ENCODE measurements at regions not wholly inside any gene's neighbourhood (a gene's known extent, or its start where the extent isn't known, plus 50 kb on each side); places are given as distances from the start of the nearest gene placed in this dataset.

DNA sequence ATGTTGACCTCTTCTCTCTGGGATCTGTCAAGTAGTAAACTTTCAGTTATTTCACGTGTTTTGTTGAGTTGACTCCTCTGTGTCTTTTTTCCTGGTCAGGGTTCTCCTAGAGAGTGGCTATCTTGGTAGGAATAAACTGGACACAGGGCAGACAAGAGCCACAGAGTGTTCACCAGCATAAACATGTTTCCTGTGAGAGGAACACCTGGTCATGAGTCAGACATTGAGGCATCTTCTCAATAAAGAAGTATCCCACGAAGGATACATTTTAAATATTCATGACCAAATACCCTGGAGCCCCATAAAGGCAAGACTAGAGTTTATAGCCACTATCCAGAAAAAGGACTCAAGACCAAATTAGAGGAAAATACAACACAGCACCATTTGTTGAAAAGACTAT is 269.7 kb upstream of the ZNF521 start:
- POLR2A ChIA-PET: no interaction called here
- H3K9me3 Mint-ChIP-seq (ENCODE audit: low read depth): peaks cover 14% of the 10 kb centered on the region
- CTCF ChIA-PET: no interaction called here
- H3K27me3 Mint-ChIP-seq: no peaks in the 10 kb centered on the region
- ATAC-seq: no peak
- no peak overlapping the region for H3K4me3 Mint-ChIP-seq
- intact Hi-C loops (cut with DNase I, micrococcal nuclease): loop anchor here in 1 of 2 experiments (10.0 kb wide), 1 partner anchor 53 kb away; no protein-coding TSS in a partner anchor
- peaks cover 3% of the 10 kb centered on the region for H3K36me3 Mint-ChIP-seq (ENCODE audit: low read depth)
- H3K4me1 Mint-ChIP-seq: no peaks in the 10 kb centered on the region
- no peak for DNase-seq
- H3K27ac Mint-ChIP-seq: no peak overlapping the region

- peaks cover 10% of the 10 kb centered on the region for H3K9me3 Mint-ChIP-seq (ENCODE audit: low read depth)
- H3K36me3 Mint-ChIP-seq (ENCODE audit: low read depth): peaks cover 2% of the 10 kb centered on the region
- H3K27me3 Mint-ChIP-seq: no peaks in the 10 kb centered on the region
- no peak for ATAC-seq
- intact Hi-C loops (cut with DNase I, micrococcal nuclease): loop anchor here in 1 of 2 experiments (10.0 kb wide), 1 partner anchor 54 kb away; no protein-coding TSS in a partner anchor
- ChIA-PET CTCF (no interaction called here), POLR2A (no interaction called here)
- DNase-seq: no peak
- H3K4me3 Mint-ChIP-seq: no peak overlapping the region
- H3K4me1 Mint-ChIP-seq: no peaks in the 10 kb centered on the region
- H3K27ac Mint-ChIP-seq: no peak overlapping the region
Observed at GRCh38 chr18:25621144-25621543, 269.2 kb upstream of the ZNF521 start.

DNA sequence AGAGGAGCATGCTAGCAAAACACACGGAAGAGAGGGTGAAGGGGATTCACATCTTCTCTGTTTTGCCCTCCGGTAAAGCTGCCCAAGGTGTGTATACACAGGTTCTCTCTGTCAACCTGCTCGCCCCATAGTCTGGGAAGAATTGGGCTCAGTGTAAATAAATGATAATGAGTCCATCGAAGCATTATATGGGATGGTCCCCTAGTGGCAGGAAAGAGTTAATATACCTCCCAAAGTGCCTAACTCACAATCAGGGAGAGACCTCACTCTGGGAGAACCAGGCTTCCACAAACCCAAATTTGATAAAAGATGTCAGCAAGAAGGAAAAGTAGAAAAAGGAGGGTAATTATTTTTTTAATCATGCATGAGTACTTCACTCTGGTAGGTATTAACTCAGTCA is 262.2 kb upstream of the ZNF521 start:
- intact Hi-C loops (cut with DNase I, micrococcal nuclease): no loop called here

GRCh38 chr18:25612466-25612865 is 260.5 kb upstream of the ZNF521 start:
- H3K36me3 Mint-ChIP-seq (ENCODE audit: low read depth): no peaks in the 10 kb centered on the region
- H3K27ac Mint-ChIP-seq: no peak overlapping the region
- H3K9me3 Mint-ChIP-seq (ENCODE audit: low read depth): peaks cover 2% of the 10 kb centered on the region
- DNase-seq (no peak), ATAC-seq (no peak)
- intact Hi-C loops (cut with DNase I, micrococcal nuclease): no loop called here
- no peaks in the 10 kb centered on the region for H3K27me3 Mint-ChIP-seq
- ChIA-PET CTCF (no interaction called here), POLR2A (no interaction called here)
- H3K4me3 Mint-ChIP-seq: no peak overlapping the region
- no peaks in the 10 kb centered on the region for H3K4me1 Mint-ChIP-seq

More for the DNA sequence above, 262.2 kb upstream of the ZNF521 start:
- Mint-ChIP-seq H3K27ac (no peak overlapping the region), H3K4me3 (no peak overlapping the region), H3K27me3 (no peaks in the 10 kb centered on the region), H3K9me3 (ENCODE audit: low read depth) (peaks cover 2% of the 10 kb centered on the region), H3K4me1 (no peaks in the 10 kb centered on the region), H3K36me3 (ENCODE audit: low read depth) (no peaks in the 10 kb centered on the region)
- no peak for DNase-seq
- ChIA-PET POLR2A (no interaction called here), CTCF (no interaction called here)
- no peak for ATAC-seq

DNA sequence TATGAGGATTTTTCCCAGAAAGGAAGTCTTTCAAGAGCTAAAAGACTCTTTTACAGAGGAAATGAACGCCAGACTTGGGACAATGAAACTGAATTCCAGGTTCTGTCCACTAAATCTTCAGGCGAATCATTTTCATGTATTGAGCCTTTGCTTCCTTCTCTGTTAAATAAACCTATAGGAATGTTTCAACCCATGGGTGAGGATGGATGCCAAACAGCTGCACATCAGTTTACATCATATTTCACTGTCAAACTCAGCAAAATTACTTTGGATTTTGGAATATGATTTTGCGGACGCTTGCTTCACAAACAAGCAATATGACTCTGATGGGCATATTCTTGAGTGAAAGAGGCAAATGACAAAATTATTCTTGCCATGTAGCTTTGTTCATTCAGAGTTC is 256.1 kb upstream of the ZNF521 start:
- ATAC-seq (no peak), DNase-seq (no peak)
- no peaks in the 10 kb centered on the region for H3K36me3 Mint-ChIP-seq (ENCODE audit: low read depth)
- no peaks in the 10 kb centered on the region for H3K27me3 Mint-ChIP-seq
- POLR2A ChIA-PET: interaction anchor here (0.7 kb wide), 1 partner anchor 134 kb away, joined by 3 read pairs; no protein-coding TSS in a partner anchor
- H3K4me3 Mint-ChIP-seq: no peak overlapping the region
- peaks cover 2% of the 10 kb centered on the region for H3K9me3 Mint-ChIP-seq (ENCODE audit: low read depth)
- intact Hi-C loops (cut with DNase I, micrococcal nuclease): no loop called here
- H3K27ac Mint-ChIP-seq: no peak overlapping the region
- CTCF ChIA-PET: interaction anchor here (1.0 kb wide), 1 partner anchor 32 kb away, joined by 3 read pairs; no protein-coding TSS in a partner anchor
- no peaks in the 10 kb centered on the region for H3K4me1 Mint-ChIP-seq

- Mint-ChIP-seq H3K27ac (no peak overlapping the region), H3K36me3 (ENCODE audit: low read depth) (no peaks in the 10 kb centered on the region), H3K9me3 (ENCODE audit: low read depth) (no peaks in the 10 kb centered on the region), H3K4me3 (no peak overlapping the region), H3K27me3 (peaks cover 6% of the 10 kb centered on the region), H3K4me1 (no peaks in the 10 kb centered on the region)
- ATAC-seq: no peak
- POLR2A ChIA-PET: no interaction called here
- intact Hi-C loops (cut with DNase I, micrococcal nuclease): no loop called here
- no peak for DNase-seq
- CTCF ChIA-PET: no interaction called here
Observed at GRCh38 chr18:25604894-25605597, 253.1 kb upstream of the ZNF521 start.

DNA sequence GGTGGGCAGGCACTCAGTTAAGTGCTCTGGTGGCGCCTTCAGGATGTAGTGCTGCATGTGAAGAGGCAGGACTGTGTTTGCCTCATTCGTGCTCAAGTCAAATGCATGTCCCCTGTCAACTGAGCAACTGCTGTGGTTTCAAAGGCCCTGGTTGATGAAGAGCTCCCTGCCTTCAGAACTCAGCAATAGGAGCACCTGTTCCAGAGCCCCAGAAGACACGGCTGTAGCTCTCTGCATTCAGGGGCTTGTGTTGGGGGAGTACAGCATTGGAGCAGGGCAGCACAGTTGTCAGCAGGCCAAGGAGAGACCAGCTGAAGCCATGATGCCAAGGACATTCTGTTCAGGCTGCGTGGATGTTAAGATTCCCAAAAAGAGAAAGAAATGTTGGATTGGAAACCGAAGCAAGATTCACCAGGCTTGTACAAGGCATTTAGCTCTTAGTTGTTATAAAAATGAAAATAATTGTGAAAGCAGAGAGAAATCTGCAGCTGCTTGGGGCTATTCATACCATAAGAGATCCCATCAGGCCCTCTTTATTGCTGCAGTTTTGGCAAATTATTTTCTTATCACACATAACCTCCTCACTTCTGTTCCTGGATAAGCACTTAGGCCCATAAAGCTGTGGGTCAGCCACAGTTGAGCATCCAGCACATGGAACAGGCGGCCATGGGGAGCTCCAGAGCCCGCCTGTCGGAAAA is 252.4 kb upstream of the ZNF521 start:
- ChIA-PET POLR2A (no interaction called here), CTCF (no interaction called here)
- intact Hi-C loops (cut with DNase I, micrococcal nuclease): no loop called here
- ATAC-seq (no peak), DNase-seq (no peak)
- Mint-ChIP-seq H3K27ac (no peak overlapping the region), H3K9me3 (ENCODE audit: low read depth) (no peaks in the 10 kb centered on the region), H3K4me1 (no peaks in the 10 kb centered on the region), H3K27me3 (peaks cover 6% of the 10 kb centered on the region), H3K36me3 (ENCODE audit: low read depth) (no peaks in the 10 kb centered on the region), H3K4me3 (no peak overlapping the region)

DNA sequence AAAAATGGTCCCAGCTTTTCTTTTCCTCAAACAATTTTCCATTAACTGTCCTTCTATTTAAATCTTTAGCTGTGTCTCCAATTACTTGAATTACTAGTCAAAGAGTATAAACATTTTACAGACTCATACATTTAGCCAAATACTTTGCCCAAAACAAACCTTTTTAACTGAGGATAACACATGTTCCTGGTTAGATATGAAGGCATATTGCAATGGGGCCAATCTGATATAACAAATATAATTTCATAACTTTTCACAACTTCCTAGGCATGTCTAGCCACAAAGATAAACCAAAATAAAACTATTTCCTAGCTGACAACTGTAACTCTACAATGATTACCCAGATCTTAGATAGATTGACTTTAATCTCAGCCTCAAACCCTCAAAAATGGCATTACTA is 247.5 kb upstream of the ZNF521 start:
- Mint-ChIP-seq H3K4me1 (no peaks in the 10 kb centered on the region), H3K27me3 (peaks cover 6% of the 10 kb centered on the region), H3K36me3 (ENCODE audit: low read depth) (no peaks in the 10 kb centered on the region), H3K4me3 (no peak overlapping the region), H3K9me3 (ENCODE audit: low read depth) (no peaks in the 10 kb centered on the region), H3K27ac (no peak overlapping the region)
- CTCF ChIA-PET: interaction anchor here (1.1 kb wide), 1 partner anchor 20 kb away, joined by 3 read pairs; no protein-coding TSS in a partner anchor
- POLR2A ChIA-PET: no interaction called here
- intact Hi-C loops (cut with DNase I, micrococcal nuclease): no loop called here
- DNase-seq (no peak), ATAC-seq (no peak)

DNA sequence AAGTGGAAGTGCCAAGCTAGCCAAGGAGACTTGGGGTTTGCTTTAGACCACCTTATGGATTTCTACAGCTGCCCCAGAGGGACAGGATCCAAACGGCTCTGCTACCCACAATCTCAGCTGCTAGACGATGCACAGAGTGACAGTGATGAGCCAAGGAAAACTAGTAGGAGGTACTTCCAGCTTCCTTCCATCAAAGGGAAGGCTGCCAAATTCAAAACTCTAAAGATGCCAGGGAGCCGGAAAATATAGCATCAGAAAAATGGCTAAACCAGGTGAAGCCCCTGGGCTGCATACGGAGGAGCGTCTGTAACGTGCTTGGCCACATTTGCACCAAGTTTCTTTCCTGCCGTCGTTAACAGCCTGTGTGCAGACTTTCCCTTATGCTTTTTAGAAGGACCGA is 245.5 kb upstream of the ZNF521 start:
- H3K27ac Mint-ChIP-seq: no peak overlapping the region

GRCh38 chr18:25595274-25596060 is 243.5 kb upstream of the ZNF521 start:
- Mint-ChIP-seq H3K27ac (no peak overlapping the region), H3K36me3 (ENCODE audit: low read depth) (no peaks in the 10 kb centered on the region), H3K4me3 (no peak overlapping the region), H3K27me3 (no peaks in the 10 kb centered on the region), H3K9me3 (ENCODE audit: low read depth) (no peaks in the 10 kb centered on the region), H3K4me1 (no peaks in the 10 kb centered on the region)
- intact Hi-C loops (cut with DNase I, micrococcal nuclease): no loop called here
- no peak for ATAC-seq
- POLR2A ChIA-PET: no interaction called here
- no peak for DNase-seq
- CTCF ChIA-PET: no interaction called here

More for the DNA sequence above, 245.5 kb upstream of the ZNF521 start:
- H3K4me1 Mint-ChIP-seq: no peaks in the 10 kb centered on the region
- no peak for DNase-seq
- CTCF ChIA-PET: no interaction called here
- POLR2A ChIA-PET: no interaction called here
- no peak for ATAC-seq
- no peak overlapping the region for H3K4me3 Mint-ChIP-seq
- H3K36me3 Mint-ChIP-seq (ENCODE audit: low read depth): no peaks in the 10 kb centered on the region
- no peaks in the 10 kb centered on the region for H3K9me3 Mint-ChIP-seq (ENCODE audit: low read depth)
- peaks cover 6% of the 10 kb centered on the region for H3K27me3 Mint-ChIP-seq
- intact Hi-C loops (cut with DNase I, micrococcal nuclease): no loop called here

- H3K9me3 Mint-ChIP-seq (ENCODE audit: low read depth): no peaks in the 10 kb centered on the region
- intact Hi-C loops (cut with DNase I, micrococcal nuclease): no loop called here
- H3K36me3 Mint-ChIP-seq (ENCODE audit: low read depth): no peaks in the 10 kb centered on the region
- ATAC-seq (no peak), DNase-seq (no peak)
- no peaks in the 10 kb centered on the region for H3K4me1 Mint-ChIP-seq
- H3K4me3 Mint-ChIP-seq: no peak overlapping the region
- ChIA-PET CTCF (no interaction called here), POLR2A (no interaction called here)
- no peaks in the 10 kb centered on the region for H3K27me3 Mint-ChIP-seq
- H3K27ac Mint-ChIP-seq: no peak overlapping the region
Observed at GRCh38 chr18:25594351-25594750, 242.4 kb upstream of the ZNF521 start.

Measured in activated CD4-positive, alpha-beta T cell treated with anti-CD3 and anti-CD28 coated beads for 36 hours (primary cell).